GM18858 (cell line): ENCODE measurements at regions not wholly inside any gene's neighbourhood (a gene's known extent, or its start where the extent isn't known, plus 50 kb on each side); places are given as distances from the start of the nearest gene placed in this dataset.

Source experiments
- ATAC-seq: cut with Tn5 transposase; IDR thresholded peaks from one replicate; pipeline ENCODE4 v1.9.1; 2021; ENCODE audit not compliant: unreplicated experiment

DNA sequence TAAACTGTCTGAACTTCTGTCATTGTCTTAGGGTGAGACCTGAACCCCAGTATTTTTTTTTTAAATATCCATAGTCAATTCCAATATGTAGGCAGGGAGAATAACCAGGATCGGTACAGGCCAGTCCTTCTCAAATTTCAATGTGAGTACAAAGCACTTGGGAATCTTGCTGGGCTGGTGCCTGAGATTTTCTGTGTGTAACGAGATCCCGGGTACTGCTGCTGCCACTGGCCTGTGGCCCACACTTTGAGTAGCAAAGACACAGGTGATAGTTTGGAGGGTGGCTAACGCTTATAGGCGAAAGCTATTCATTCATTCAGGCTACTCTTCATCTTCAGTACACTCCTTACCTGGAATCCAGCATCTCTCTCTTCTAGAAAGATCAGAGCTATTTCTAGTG lies 923.6 kb upstream of the TENM3 start:
- ATAC-seq: no peak

DNA sequence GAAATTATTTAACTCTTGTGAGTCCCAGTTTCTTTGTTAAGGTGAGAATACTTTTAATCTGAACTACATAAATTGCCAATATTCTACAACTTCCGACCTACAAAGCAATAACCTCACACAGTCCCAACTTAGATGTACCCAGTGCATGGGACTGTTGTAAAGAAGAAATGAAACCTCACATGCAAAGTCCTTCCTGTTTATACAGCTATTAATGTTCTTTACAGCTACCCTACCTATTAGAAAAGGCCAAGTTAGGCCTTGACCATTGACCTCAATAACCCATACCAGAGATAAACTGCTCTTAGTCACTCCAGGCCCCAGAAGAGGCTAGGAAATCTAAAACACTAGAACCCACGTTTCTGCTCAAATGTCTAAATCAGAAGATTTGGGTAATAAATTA lies 920.1 kb upstream of the TENM3 start:
- peak; percentile 90 for ATAC-seq

DNA sequence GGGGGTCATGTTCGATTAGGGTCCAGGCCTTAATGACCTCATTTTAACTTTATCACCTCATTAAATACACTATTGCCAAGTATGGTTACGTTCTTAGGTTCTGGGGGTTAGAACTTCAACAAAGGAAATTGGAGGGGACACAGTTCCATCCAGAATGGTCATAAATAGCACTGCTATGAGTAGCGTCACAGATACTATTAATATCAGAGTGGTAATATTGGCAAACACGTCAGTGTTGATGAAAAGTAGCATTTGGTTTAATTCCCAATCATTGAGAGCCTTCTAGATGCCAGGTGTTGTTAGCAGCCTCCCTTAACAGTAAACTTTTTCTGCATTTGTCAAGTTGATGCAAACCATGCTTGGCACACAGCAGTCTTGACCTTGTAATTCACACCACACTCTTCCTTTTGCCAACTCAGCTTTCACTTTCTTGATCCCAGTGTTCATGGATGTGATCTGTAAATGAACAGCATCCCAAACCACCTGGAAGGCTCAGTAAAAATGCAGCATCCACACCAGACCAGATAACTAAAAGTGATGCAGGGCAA lies 912.5 kb upstream of the TENM3 start:
- ATAC-seq: no peak

DNA sequence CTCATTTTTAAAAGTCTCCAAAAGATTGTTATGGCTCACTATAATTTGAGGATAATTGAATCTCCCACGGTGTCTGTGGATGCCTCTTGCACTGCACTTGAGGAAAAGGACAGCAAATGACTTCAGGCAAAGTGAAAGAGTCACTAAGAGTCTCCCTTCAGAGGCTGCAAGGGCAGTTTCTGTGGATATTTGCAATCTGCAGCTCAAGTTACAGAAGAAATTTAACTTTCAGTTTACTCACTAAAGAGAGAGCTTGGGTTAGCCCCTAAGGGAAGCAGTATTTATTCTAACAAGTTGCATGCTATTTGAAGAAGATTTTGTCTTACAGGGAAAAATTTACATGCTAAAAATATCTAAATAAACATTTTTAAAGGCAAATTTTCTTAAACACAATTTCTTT lies 912.0 kb upstream of the TENM3 start:
- ATAC-seq: no peak

DNA sequence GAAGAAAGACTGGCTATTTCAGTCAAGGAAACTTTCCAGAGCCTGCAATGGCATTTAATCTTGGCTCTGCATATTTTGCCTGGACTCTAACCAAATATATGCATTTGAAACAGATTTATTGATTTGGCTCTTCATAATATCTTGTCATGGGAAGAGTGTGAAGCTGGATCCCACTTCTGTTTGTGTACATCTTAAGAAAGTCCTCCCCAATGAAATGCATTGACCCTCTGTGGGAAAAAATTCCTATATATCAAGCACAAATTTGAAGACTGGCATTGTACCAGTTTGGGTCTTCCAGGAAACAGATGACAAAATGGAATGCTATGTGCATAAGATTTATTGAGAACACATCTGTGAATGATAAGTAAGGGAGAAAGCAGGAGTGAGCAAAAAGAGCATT lies 897.3 kb upstream of the TENM3 start:
- ATAC-seq: no peak

DNA sequence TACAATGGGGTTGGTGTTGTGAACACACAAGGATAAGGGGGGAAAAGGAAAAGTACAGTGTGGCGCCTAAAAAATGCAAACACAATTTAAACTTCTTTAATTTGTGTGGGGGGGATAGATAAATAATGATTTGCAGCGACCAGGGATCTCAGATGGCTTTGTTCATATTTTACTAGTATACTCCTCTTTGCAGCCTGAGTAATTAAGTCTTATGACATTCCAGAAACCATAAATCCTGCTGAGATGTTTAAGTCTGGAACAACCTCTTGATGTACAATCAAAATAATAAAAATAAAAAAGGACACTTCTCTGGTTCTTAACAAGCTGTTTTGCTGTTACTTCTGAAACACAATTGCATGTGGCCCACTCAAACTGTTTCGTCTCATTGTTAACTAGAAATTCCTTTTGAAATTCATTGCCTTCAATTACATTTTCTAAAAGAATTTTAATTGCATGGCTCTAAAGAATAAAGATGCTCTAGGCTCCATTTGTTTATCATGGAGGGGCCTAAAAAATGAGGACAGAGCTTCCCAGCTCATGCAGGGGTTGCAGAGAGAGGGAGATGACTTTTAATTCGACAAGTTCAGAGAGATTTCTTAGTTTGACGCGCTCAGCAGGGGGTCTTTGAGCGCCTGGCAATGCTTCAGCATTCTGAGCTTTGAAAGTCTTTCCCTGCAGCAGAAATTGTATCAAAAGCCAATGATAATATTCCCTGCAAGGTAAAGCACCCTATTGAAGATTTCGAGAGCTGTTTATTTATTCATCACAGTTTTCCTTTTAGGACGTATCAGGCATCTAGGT lies 892.4 kb upstream of the TENM3 start:
- no peak for ATAC-seq

DNA sequence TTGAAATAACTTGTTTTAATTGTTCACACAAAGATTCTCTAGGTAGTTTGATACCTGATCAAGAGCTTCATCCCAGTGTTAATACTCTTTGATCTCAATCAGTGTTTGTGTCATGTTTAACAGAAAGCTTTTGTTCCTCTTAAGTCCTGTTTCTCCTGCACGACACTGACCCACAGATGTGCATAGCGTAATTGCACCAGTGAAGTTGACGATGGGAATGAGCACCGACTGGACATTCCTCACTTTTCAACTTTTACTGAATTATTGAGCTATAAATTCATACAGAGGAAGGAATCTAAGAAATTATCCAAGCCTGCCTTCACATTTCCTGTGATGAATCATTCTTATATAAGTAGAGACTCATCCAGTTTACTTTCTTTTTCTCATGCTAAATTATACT lies 878.7 kb upstream of the TENM3 start:
- no peak for ATAC-seq

DNA sequence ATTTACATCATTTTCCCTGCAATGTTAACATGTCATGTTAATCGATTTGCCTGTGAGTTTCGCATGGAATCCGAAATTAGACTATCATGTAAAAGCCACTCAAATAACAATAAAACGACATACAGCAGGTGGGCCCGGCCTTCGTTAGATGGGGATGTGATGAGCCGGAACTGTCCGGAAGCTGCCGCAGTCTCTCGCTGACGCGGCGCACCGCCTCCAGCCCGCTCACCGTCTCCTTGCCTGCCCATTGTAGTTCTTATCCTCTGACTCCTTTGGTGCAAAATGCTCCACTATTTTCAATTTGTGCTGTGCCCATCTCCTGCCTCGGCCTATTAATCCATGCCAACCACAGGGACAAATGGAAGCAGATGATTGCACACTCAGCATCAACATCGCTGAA lies 877.5 kb upstream of the TENM3 start:
- no peak for ATAC-seq

DNA sequence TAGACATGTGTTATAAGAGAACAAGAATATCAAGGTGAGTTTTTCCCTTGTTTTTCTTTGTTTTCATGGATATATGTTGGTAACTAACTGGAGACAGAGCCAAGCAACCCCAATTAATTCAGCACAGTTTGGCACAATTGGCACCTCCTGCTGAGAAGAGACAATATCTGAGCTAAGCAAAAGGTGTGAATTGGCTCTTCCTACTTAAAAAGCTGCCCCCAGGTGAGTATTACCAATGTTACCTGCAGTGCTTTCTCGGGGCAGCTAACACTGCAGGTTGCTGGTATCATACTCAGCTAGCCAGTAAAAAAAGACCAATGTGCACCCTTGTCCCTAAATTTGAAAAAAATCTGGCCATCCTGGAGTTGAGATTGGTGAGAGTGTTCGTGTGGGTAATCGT lies 871.2 kb upstream of the TENM3 start:
- no peak for ATAC-seq

DNA sequence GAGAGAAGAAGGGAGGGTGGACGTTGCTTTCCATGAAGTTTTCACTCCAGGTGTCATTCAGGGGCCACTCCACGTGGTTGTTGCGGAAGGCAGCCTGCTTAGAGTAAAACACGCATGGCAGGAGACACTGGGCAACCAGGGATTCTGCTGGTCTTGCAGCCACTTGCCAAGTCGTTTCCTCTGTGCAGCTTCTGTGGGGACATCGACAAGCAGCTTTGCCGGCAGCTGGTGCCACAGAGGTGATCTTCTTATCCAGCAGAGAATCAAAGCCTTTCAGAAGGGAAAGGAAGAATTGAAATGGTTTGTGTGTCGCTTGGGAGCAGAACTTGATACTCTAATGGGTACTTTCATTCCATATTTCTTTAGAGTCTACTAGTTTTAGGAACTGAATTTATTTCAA lies 867.1 kb upstream of the TENM3 start:
- no peak for ATAC-seq

DNA sequence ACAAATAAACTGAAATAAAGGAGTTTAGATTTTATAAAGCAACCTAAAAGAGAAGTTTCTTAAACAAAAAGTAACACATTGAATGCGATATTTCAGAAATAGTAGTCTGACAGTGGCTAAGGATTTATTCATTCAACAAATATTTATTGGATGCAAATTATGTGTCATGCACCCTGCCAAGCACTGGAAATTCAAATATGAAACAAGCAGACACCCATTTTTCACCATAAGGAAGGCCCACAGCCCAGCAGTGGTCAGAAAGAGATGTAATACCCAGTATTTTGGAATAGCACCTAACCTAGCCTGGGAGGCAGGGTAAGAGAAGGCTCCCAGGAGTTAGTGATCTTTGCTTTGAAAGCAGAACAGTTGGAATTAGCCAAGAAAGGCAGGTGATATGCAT lies 855.1 kb upstream of the TENM3 start:
- no peak for ATAC-seq

DNA sequence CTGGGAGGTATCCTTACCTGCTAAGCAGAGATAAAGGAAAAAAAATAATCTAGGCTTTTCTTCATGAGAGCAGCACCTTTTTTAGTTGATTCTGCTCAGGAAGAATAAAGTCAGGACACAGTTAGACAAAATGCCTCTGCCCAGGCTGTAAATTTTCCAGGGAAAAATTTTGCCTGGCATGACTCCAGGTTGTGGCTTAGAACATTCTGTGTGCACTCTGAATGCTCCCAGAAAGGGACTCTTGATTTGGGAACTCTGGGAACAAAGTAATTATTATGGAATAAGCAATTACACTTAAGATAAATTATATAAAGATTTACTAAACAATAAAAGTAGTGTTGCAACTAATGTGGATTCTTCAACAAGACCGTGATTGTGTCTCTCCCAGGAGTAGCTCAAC lies 826.2 kb upstream of the TENM3 start:
- no peak for ATAC-seq

DNA sequence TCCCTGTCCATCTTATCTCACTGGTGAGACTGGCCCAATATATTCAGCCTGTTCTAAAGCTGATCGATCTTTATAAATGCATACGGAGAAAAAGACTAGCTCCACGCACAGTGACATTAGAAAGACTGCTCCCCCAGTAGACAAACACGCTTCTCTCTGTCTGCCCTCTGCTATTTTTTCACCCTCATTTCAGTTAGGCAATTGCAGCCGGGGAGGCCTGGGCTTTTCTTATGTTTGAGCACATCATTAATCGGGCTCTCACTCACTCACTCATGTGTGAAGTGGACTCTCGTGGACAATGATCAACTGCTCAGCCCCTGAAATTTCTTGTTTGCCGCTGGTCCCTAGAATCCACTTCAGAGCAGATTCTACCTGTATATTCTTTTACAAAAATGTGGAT lies 824.7 kb upstream of the TENM3 start:
- ATAC-seq: no peak

DNA sequence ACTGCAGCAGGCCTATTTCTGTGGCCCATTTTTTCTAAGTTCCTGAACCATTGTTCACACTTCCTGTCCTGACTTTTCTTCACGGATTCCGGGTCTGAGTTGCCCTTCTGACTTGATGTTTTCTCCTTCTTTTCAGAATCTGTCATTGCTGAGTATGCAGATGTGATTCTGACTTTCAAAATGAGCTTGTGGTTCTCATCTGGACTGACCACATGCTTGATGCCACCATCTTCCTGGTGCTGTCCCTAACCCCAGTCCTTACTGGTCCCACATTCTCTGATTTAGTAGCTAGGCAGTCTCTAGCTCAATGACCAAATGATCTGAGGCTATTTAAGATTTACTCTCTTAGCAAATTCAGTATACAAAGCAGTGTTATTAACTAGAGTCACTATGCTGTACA lies 822.3 kb upstream of the TENM3 start:
- no peak for ATAC-seq

DNA sequence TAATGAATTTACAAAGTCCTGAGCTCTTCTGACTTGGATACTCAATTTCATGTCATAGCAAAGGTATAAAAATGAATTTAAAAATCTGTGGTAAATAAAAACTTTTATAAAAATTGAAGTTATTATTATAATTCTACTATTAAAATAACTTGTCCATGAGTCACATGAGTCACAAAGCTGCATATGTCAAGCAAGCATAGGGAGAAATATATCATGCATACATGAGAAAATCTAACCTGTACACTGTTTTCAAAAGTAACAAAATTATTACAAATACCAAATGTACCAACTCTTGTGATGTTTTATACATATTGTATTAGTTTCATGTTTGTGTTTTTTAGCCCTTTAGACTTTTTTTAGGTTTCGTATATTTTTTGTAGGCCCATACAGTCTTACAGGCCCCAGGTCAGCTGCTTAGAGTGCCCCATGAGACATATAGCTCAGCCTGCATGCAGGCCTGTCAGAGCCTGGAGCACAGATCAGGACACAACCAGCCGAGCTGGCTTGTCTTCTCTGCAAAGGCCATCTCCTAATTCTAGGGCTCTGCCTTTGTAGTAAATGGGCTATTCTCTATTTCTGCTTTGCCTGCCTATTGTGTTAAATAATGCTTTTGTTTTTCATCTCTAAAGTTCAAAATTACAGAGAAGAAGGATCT lies 818.7 kb upstream of the TENM3 start:
- no peak for ATAC-seq

DNA sequence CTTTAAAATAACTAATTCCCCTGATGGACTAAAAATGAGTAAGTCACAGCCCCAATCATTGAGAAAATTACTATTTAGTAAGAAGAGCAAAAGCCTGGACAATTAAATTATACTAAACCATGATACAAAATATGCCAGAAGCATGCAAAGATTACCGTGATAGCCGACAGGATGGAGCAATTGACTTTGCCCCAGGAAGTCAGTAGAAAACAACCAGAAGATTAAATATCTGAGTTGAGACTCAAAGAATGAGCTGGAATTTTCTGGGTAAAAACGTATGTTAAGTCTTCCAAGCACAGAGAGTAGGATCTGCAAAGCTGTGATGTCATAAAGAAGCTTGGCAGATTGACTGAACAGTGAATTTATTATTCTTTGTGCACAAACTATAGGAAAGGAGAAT lies 816.1 kb upstream of the TENM3 start:
- no peak for ATAC-seq

DNA sequence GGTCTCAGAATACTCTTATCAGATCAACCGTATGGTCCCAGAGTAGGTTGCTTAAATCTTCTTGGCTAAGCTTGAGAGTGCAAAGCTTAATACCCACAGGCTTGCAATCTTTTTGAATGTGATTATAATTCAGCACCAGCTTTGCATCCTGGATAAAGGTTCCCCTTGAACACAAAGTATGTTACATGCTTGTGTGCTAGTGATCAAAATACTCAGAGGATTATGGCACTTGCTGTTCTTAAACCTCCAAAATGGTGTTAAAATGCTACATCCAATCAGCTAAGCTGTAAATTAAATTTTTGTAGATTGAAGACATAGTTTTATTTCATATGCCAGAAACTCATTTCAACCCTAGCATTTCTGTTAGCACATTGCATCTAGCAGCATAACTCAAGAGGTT lies 812.2 kb upstream of the TENM3 start:
- ATAC-seq: no peak

DNA sequence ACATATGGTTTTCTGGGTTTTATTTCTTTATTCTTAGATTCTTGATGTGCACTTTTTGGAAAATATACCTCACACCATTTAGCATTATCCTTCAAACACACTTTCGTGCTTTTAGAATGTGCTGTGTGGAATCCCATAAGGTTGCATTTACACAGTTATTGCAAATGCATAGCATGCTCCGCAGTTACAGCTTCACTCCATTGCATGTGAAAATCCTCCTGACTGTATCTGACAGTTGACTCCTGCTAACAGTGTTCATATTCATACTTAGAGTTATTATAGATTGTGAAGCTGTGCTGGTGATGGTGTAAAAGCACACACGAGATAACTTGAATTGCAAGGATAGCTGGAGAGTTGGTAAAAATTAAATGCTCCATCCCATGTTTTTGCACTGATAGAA lies 811.5 kb upstream of the TENM3 start:
- ATAC-seq: no peak

DNA sequence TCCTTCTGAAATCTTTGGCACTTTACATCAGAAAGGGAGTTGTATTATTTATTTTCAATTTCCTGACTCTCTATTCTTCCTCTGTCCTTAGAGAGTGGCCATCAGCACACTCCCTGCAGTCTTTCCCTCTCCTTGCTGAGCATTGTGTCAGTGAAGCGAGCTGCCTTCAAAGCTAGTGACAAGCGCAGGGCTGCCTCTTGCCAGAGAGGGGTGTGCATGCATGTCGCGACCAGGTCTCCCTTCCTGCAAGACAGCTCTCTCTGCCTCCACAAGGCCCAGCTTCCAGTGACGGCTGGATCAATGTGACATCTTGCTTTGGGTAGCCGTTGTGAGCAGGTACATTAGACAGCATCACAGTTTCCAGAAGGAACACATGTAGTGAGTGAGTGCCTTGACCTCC lies 810.9 kb upstream of the TENM3 start:
- ATAC-seq: no peak

DNA sequence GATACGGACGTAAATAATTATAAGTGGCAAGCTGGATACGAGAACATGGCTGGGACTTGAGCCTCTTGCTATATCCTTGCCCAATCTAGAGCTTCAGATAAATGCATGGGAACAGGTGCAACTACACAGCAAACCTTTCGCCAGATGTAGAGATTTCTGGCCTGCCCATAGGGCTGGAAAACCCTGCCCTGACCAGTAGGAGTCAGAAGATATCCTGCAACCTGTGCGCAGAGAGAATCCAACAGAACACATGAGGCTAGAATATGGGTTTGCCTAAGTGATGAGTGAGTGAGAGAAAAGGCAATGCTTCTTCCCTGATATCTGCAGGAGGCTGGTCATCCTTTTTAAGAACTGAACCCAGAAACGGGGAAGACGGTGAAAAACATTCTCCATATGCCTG lies 805.3 kb upstream of the TENM3 start:
- ATAC-seq: no peak

DNA sequence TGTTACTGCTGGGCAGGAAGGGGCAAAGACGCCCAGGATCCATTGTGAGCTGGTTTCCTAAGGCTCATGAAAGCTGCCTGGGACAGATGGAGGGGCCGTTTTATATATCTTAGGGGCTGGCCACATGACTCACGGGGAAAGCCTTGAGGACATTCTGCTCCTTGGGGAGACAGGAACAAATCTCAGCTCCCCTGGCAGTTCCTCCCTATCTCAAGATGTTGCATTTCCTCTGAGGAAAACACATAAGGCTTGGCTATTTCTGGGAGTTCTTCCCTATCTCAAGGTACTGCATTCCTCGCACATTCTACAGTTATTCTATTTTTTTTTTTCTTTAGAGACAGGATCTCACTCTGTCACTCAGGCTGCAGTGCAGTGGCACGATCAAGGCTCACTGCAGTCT lies 804.6 kb upstream of the TENM3 start:
- no peak for ATAC-seq

DNA sequence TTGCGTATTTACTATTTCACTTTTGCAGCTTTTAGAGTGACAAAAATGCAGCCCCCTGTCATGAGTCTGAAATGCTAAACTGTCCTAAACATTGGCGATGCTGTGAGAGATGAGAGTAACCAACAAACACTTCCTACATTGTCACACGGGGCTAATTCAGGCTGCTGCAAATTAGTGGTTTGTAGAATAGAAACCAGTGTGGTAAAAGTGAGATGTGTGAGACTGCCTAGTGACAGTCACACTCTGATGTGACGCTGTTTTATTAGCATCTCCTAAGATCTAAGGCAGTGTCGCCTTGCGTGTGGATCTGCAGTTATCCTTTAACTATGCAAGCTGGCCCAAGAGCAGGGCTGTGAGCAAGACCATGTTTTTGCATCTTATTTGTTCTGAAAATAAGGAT lies 800.2 kb upstream of the TENM3 start:
- ATAC-seq: peak; percentile 59

DNA sequence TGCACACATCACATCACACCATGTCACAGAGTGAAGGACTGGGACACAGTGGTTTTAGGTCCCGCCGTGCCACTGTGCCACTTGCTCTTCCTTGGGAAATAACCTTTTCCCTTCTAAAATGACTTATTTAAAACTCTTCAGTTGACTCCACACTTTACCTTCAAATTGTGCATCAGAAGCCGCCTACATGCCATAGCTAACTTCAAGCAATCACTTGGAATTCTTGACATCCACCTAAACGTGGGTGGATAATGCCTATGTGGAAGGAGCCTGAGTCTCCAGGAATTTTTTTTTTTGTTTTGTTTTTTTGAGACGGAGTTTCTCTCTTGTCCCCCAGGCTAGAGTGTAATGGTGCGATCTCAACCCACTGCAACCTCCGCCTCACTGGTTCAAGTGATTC lies 777.4 kb upstream of the TENM3 start:
- ATAC-seq: no peak
